ENCODE measurements at regions not wholly inside any gene's neighbourhood (a gene's known extent, or its start where the extent isn't known, plus 50 kb on each side); places are given as distances from the start of the nearest gene placed in this dataset.

GRCh38 chr2:88842656-88843460, 151.4 kb downstream of the RPIA start:
- Mint-ChIP-seq H3K4me1 (ENCODE audit: low read depth) (no peaks in the 10 kb centered on the region), H3K4me3 (no peak overlapping the region)

DNA sequence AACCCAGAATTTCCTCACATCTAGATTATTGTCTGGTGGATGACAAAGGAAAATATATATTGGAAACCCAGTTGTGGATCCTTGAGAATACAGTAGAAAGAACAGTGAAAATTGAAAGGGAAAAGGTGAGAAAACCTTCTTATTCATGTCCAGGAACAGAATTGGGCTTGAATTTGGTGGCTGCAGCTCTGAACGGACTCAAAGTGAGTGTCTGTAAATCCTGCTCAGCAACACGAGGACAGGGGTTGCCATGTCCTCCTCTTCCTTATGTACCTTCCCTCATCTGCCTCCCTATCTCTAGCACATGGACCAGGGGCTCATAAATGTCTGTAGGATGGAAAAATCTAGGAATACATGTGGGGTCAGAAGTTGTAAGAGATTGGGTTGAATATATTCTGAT, 152.2 kb downstream of the RPIA start:
- H3K9me3 Mint-ChIP-seq (ENCODE audit: low read depth), result no peaks in the 10 kb centered on the region
- H3K27me3 Mint-ChIP-seq, result peaks cover 4% of the 10 kb centered on the region
- no peak overlapping the region for H3K4me3 Mint-ChIP-seq
- H3K27ac Mint-ChIP-seq, result no peak overlapping the region
- no peaks in the 10 kb centered on the region for H3K36me3 Mint-ChIP-seq
- no peaks in the 10 kb centered on the region for H3K4me1 Mint-ChIP-seq (ENCODE audit: low read depth)

More at GRCh38 chr2:88842656-88843460, 151.4 kb downstream of the RPIA start:
- no peak overlapping the region for H3K27ac Mint-ChIP-seq
- no peaks in the 10 kb centered on the region for H3K9me3 Mint-ChIP-seq (ENCODE audit: low read depth)
- H3K27me3 Mint-ChIP-seq, result peaks cover 4% of the 10 kb centered on the region
- H3K36me3 Mint-ChIP-seq, result no peaks in the 10 kb centered on the region

- no peaks in the 10 kb centered on the region for H3K4me1 Mint-ChIP-seq (ENCODE audit: low read depth)
- H3K27me3 Mint-ChIP-seq, result peaks cover 2% of the 10 kb centered on the region
- no peak overlapping the region for H3K27ac Mint-ChIP-seq
- no peaks in the 10 kb centered on the region for H3K9me3 Mint-ChIP-seq (ENCODE audit: low read depth)
- H3K4me3 Mint-ChIP-seq, result no peak overlapping the region
- no peaks in the 10 kb centered on the region for H3K36me3 Mint-ChIP-seq
These were observed 153.5 kb downstream of the RPIA start for GRCh38 chr2:88844960-88845359.

- Mint-ChIP-seq H3K4me3 (no peak overlapping the region), H3K27me3 (peaks cover 5% of the 10 kb centered on the region), H3K27ac (no peak overlapping the region), H3K9me3 (ENCODE audit: low read depth) (no peaks in the 10 kb centered on the region), H3K36me3 (no peaks in the 10 kb centered on the region), H3K4me1 (ENCODE audit: low read depth) (no peaks in the 10 kb centered on the region)
These were observed 154.5 kb downstream of the RPIA start for GRCh38 chr2:88845772-88846661.

- H3K9me3 Mint-ChIP-seq (ENCODE audit: low read depth), result no peaks in the 10 kb centered on the region
- no peak overlapping the region for H3K27ac Mint-ChIP-seq
- H3K4me3 Mint-ChIP-seq, result no peak overlapping the region
- no peaks in the 10 kb centered on the region for H3K36me3 Mint-ChIP-seq
- H3K27me3 Mint-ChIP-seq, result peaks cover 5% of the 10 kb centered on the region
- H3K4me1 Mint-ChIP-seq (ENCODE audit: low read depth), result no peaks in the 10 kb centered on the region
These were observed 161.4 kb downstream of the RPIA start for GRCh38 chr2:88852753-88853402.

- Mint-ChIP-seq H3K4me1 (ENCODE audit: low read depth) (no peaks in the 10 kb centered on the region), H3K36me3 (no peaks in the 10 kb centered on the region), H3K27ac (no peak overlapping the region), H3K4me3 (no peak overlapping the region), H3K9me3 (ENCODE audit: low read depth) (no peaks in the 10 kb centered on the region), H3K27me3 (peaks cover 5% of the 10 kb centered on the region)
These were observed 161.9 kb downstream of the RPIA start for GRCh38 chr2:88853403-88853790.

GRCh38 chr2:88854528-88854927, 163.1 kb downstream of the RPIA start:
- Mint-ChIP-seq H3K4me3 (no peak overlapping the region), H3K4me1 (ENCODE audit: low read depth) (no peaks in the 10 kb centered on the region), H3K27ac (no peak overlapping the region)

DNA sequence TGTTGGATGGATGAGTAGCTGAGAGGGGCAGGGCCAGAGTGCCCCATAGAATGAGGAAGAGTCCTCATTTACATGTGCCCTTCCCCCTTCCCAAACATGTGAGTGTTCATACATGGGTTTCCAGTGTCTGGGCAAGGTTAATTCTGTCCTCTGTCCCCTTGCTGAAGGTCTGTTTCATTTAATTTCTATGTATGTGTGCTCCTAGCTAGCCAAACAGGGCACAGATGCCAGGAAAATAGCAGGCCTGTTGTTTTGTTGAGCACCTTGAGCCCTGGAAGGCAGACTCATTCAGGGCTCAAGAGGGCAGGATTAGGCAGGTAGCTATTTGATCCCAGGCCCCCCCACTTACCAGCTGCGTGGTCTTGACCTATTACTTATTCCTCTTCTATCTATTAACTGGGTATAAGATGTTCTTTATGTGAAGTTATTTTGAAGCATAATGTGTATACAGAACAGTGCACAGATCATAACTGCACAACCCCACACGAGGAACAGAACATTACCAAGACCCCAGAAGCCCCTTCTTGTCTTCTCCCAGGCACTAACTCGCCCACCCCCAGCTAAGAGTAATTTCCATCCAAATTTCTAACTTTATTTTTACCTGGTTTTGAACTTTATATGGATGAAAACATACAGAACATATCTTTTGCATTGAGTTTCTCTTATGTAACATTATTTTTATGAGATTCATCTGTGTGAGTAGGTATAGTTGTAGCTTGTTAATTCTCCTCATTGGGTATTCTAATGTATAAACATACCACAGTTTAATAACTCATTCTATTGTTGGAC, 164.3 kb downstream of the RPIA start:
- Mint-ChIP-seq H3K9me3 (ENCODE audit: low read depth) (no peaks in the 10 kb centered on the region), H3K4me3 (no peak overlapping the region), H3K27me3 (peaks cover 8% of the 10 kb centered on the region), H3K4me1 (ENCODE audit: low read depth) (no peaks in the 10 kb centered on the region), H3K36me3 (no peaks in the 10 kb centered on the region), H3K27ac (no peak overlapping the region)

More at GRCh38 chr2:88854528-88854927, 163.1 kb downstream of the RPIA start:
- H3K9me3 Mint-ChIP-seq (ENCODE audit: low read depth), result no peaks in the 10 kb centered on the region
- peaks cover 5% of the 10 kb centered on the region for H3K27me3 Mint-ChIP-seq
- H3K36me3 Mint-ChIP-seq, result no peaks in the 10 kb centered on the region

GRCh38 chr2:88856409-88857135, 165.1 kb downstream of the RPIA start:
- Mint-ChIP-seq H3K9me3 (ENCODE audit: low read depth) (no peaks in the 10 kb centered on the region), H3K27ac (no peak overlapping the region), H3K27me3 (peaks cover 6% of the 10 kb centered on the region), H3K4me1 (ENCODE audit: low read depth) (no peaks in the 10 kb centered on the region), H3K4me3 (no peak overlapping the region), H3K36me3 (no peaks in the 10 kb centered on the region)

GRCh38 chr2:88857274-88857741, 165.8 kb downstream of the RPIA start:
- Mint-ChIP-seq H3K4me1 (ENCODE audit: low read depth) (no peaks in the 10 kb centered on the region), H3K4me3 (no peak overlapping the region), H3K9me3 (ENCODE audit: low read depth) (no peaks in the 10 kb centered on the region), H3K27ac (no peak overlapping the region), H3K27me3 (peaks cover 6% of the 10 kb centered on the region), H3K36me3 (no peaks in the 10 kb centered on the region)

DNA sequence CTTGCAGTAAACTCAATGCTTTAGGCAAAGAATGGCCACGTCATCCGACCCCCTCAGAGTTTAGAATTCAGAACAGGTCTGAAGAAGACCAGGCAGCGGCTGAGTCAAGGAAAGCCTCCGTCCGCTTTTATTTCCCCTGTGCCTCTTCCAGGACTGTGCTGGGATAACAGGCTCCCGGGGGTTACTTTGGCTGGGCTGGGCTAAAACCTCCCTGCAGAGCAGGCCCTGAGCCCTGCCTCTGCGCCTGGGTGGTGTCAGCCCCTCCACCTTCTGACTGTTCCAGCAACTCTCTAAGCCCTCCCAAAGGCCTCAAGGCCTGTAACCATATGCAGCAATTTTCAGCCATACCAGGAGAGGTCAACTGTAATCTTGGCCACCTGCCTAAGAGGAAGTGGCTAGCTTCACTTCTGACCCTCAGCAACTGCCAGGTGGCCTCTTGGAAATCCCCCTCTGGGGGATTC, 166.5 kb downstream of the RPIA start:
- H3K27me3 Mint-ChIP-seq, result peaks cover 6% of the 10 kb centered on the region
- no peak overlapping the region for H3K27ac Mint-ChIP-seq
- H3K36me3 Mint-ChIP-seq, result no peaks in the 10 kb centered on the region
- no peak overlapping the region for H3K4me3 Mint-ChIP-seq
- no peaks in the 10 kb centered on the region for H3K9me3 Mint-ChIP-seq (ENCODE audit: low read depth)
- no peaks in the 10 kb centered on the region for H3K4me1 Mint-ChIP-seq (ENCODE audit: low read depth)

- Mint-ChIP-seq H3K27ac (no peak overlapping the region), H3K4me1 (ENCODE audit: low read depth) (no peaks in the 10 kb centered on the region), H3K4me3 (no peak overlapping the region), H3K27me3 (peaks cover 4% of the 10 kb centered on the region), H3K36me3 (no peaks in the 10 kb centered on the region), H3K9me3 (ENCODE audit: low read depth) (no peaks in the 10 kb centered on the region)
These were observed 168.0 kb downstream of the RPIA start for GRCh38 chr2:88859461-88859860.

GRCh38 chr2:88860421-88861075, 169.1 kb downstream of the RPIA start:
- peaks cover 7% of the 10 kb centered on the region for H3K4me1 Mint-ChIP-seq (ENCODE audit: low read depth)
- no peaks in the 10 kb centered on the region for H3K36me3 Mint-ChIP-seq
- peaks cover 8% of the 10 kb centered on the region for H3K27me3 Mint-ChIP-seq
- H3K4me3 Mint-ChIP-seq, result no peak overlapping the region
- no peaks in the 10 kb centered on the region for H3K9me3 Mint-ChIP-seq (ENCODE audit: low read depth)
- H3K27ac Mint-ChIP-seq, result no peak overlapping the region

Data from activated naive CD8-positive, alpha-beta T cell (primary cell).